Skeletal muscle satellite cell (primary cell): ENCODE measurements at regions not wholly inside any gene's neighbourhood (a gene's known extent, or its start where the extent isn't known, plus 50 kb on each side); places are given as distances from the start of the nearest gene placed in this dataset.

Experiments
- H3K27me3 ChIP-seq: 2 replicates; pipeline ENCODE4 v1.7.0; 2013; ENCODE audit warnings: low read length; ENCODE audit not compliant: control insufficient read depth, insufficient read depth
- H3K36me3 ChIP-seq: 2 replicates; pipeline ENCODE4 v1.7.0; 2013; ENCODE audit warnings: mild to moderate bottlenecking, control low read depth, low read length; ENCODE audit not compliant: insufficient read depth
- H3K4me1 ChIP-seq: 2 replicates; pipeline ENCODE4 v1.7.0; 2013; ENCODE audit warnings: low read length; ENCODE audit not compliant: control insufficient read depth, insufficient read depth
- H3K4me2 ChIP-seq: 2 replicates; pipeline ENCODE4 v1.7.0; 2013; ENCODE audit warnings: mild to moderate bottlenecking, low read length
- H3K4me3 ChIP-seq: 2 replicates; pipeline ENCODE4 v1.7.0; 2013; ENCODE audit warnings: low read length
- H3K9ac ChIP-seq: 2 replicates; pipeline ENCODE4 v1.7.0; 2013; ENCODE audit warnings: mild to moderate bottlenecking, low read depth, low read length, moderate library complexity
- H3K9me3 ChIP-seq: replicated peaks from 2 replicates; pipeline ENCODE4 v1.7.0; 2013; ENCODE audit warnings: mild to moderate bottlenecking, control low read depth, low read length

GRCh38 chr2:2512931-2513330 lies 181.9 kb upstream of the MYT1L start:
- H3K36me3 ChIP-seq: no peaks in the 10 kb centered on the region
- no peaks in the 10 kb centered on the region for H3K4me1 ChIP-seq
- no peaks in the 10 kb centered on the region for H3K9me3 ChIP-seq
- no peak overlapping the region for H3K9ac ChIP-seq
- no peak overlapping the region for H3K4me2 ChIP-seq
- no peaks in the 10 kb centered on the region for H3K27me3 ChIP-seq
- H3K4me3 ChIP-seq: no peak overlapping the region

DNA sequence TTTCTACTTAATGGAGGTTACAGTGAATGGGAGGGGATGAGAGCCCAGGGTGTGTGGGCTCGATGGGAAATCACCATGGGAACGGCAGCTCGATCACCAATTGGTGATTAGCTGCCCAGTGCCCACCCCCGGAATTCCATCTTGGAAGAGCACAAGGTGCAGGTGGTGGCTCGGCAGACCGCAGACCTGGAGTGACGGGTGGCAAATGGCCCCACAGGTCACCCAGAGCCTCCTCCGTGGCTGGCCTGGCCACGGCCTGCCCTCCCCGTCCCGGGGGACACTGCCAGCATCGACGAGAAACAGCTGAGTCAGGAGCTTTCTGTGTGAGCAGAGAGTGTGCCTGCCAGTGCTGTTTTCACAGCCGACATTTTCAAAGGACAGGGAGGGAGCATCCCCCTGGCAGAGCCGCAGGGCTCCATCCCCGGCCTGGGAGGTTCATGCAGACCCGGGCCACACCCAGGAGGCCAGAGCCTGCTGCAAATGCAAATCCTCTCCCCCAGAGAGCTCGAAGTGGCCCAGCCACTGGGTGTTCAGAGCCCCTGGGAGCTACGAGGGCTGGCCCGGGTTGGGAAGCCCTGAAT lies 176.4 kb upstream of the MYT1L start:
- H3K4me2 ChIP-seq: no peak overlapping the region
- no peak overlapping the region for H3K9ac ChIP-seq
- H3K4me3 ChIP-seq: no peak overlapping the region
- H3K9me3 ChIP-seq: peaks cover 3% of the 10 kb centered on the region
- H3K27me3 ChIP-seq: no peaks in the 10 kb centered on the region
- no peaks in the 10 kb centered on the region for H3K36me3 ChIP-seq
- H3K4me1 ChIP-seq: no peaks in the 10 kb centered on the region

- no peak overlapping the region for H3K4me3 ChIP-seq
- peaks cover 3% of the 10 kb centered on the region for H3K9me3 ChIP-seq
- no peak overlapping the region for H3K4me2 ChIP-seq
- no peak overlapping the region for H3K9ac ChIP-seq
- no peaks in the 10 kb centered on the region for H3K4me1 ChIP-seq
- H3K27me3 ChIP-seq: no peaks in the 10 kb centered on the region
- no peaks in the 10 kb centered on the region for H3K36me3 ChIP-seq
These were observed 175.5 kb upstream of the MYT1L start for GRCh38 chr2:2506536-2506935.

- no peak overlapping the region for H3K4me2 ChIP-seq
- no peak overlapping the region for H3K4me3 ChIP-seq
- H3K27me3 ChIP-seq: no peaks in the 10 kb centered on the region
- H3K9ac ChIP-seq: no peak overlapping the region
- peaks cover 3% of the 10 kb centered on the region for H3K9me3 ChIP-seq
- H3K4me1 ChIP-seq: no peaks in the 10 kb centered on the region
- H3K36me3 ChIP-seq: no peaks in the 10 kb centered on the region
These were observed 174.5 kb upstream of the MYT1L start for GRCh38 chr2:2505604-2506003.

DNA sequence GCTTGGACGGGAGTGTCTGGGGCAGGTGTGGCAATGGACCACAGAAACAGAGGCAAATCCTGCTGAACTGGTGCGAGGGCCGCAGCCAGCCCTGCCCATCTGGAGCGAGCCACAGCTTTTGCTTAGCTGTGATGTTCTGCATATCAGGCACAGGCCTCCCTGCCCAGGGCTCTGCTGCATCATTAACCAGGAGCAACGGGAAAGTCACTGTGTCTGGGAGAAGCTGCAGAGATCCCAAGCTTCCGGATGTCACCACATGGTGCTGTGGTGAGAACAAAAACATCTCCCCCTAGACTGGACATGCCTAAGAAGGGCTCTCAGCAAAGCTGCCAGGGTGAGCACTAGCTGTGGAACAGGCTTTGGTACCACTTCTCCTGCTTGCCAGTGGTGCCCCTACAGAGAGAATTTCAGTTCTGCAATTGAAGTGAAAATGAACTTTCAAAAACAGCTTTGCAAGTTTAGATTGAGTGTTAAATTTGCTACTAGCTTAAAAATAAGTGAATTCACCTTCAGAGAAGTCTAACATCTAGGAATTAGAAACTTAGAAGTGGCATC lies 172.9 kb upstream of the MYT1L start:
- Histone ChIP-seq H3K4me1 (no peaks in the 10 kb centered on the region), H3K27me3 (no peaks in the 10 kb centered on the region), H3K9me3 (peaks cover 3% of the 10 kb centered on the region), H3K36me3 (no peaks in the 10 kb centered on the region), H3K4me2 (no peak overlapping the region), H3K4me3 (no peak overlapping the region), H3K9ac (no peak overlapping the region)

DNA sequence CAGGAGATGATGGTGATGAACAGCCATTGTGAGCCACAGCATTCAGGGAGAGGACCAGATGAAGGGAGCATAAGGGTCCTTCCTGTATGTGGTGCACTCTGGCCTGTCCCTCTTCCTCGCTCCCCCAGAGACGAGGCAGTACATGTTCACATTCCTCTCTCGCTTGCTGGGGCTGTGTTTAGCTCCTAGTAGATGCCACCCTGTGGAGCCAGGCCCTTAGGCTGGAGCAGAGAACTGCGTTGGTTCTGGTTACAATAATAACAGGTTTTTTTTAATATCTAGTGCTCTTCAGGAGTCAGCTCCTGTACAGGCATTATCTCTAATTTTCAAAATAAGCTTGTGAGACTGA lies 171.1 kb upstream of the MYT1L start:
- H3K4me2 ChIP-seq: no peak overlapping the region
- H3K36me3 ChIP-seq: no peaks in the 10 kb centered on the region
- peaks cover 3% of the 10 kb centered on the region for H3K9me3 ChIP-seq
- no peak overlapping the region for H3K4me3 ChIP-seq
- H3K27me3 ChIP-seq: no peaks in the 10 kb centered on the region
- H3K9ac ChIP-seq: no peak overlapping the region
- no peaks in the 10 kb centered on the region for H3K4me1 ChIP-seq

- H3K4me1 ChIP-seq: no peaks in the 10 kb centered on the region
- H3K4me2 ChIP-seq: no peak overlapping the region
- no peak overlapping the region for H3K4me3 ChIP-seq
- peaks cover 3% of the 10 kb centered on the region for H3K9me3 ChIP-seq
- H3K9ac ChIP-seq: no peak overlapping the region
- no peaks in the 10 kb centered on the region for H3K36me3 ChIP-seq
- no peaks in the 10 kb centered on the region for H3K27me3 ChIP-seq
These were observed 170.6 kb upstream of the MYT1L start for GRCh38 chr2:2501454-2502200.

GRCh38 chr2:2495606-2496005 lies 164.5 kb upstream of the MYT1L start:
- Histone ChIP-seq H3K4me1 (no peaks in the 10 kb centered on the region), H3K9ac (no peak overlapping the region), H3K9me3 (no peaks in the 10 kb centered on the region), H3K27me3 (no peaks in the 10 kb centered on the region), H3K36me3 (no peaks in the 10 kb centered on the region), H3K4me3 (no peak overlapping the region), H3K4me2 (no peak overlapping the region)

DNA sequence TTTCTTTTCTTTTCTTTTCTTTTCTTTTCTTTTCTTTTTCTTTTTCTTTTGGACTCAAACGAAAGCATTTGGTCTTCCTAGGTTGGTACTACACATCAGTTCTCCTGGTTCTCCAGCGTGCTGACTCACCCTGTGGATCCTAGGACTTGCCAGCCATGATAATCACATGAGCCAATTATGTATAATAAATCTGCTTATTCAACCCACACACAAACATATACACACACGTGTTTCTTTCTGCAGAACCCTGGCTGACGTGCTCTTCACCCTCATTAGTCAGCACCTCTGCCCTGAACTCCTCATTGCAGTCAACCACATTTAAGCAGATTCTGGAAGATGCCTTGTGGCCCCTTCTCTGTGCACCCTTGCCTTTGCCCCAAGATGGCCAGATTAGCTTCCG lies 162.4 kb upstream of the MYT1L start:
- no peaks in the 10 kb centered on the region for H3K9me3 ChIP-seq
- no peak overlapping the region for H3K4me3 ChIP-seq
- H3K4me1 ChIP-seq: no peaks in the 10 kb centered on the region
- no peaks in the 10 kb centered on the region for H3K27me3 ChIP-seq
- no peaks in the 10 kb centered on the region for H3K36me3 ChIP-seq
- H3K9ac ChIP-seq: no peak overlapping the region
- H3K4me2 ChIP-seq: no peak overlapping the region

DNA sequence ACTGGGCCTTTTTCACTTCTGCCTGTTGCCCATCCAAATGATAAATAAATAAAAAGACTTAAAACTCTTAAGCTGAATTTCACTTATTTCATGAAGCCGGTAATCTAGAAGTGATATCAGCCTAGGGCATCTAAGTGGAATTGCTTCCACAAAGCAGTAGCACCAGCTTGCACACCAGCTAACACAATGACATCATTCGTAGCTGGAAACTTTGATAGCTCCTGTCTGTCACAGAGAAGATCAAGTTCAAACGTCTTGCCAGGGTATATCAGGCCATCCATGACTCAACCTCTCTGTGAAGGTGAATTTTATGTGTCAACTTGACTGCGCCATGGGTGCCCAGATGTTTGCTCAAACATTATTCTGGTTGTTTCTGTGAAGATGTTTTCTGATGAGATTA lies 161.7 kb upstream of the MYT1L start:
- H3K4me3 ChIP-seq: no peak overlapping the region
- no peaks in the 10 kb centered on the region for H3K9me3 ChIP-seq
- H3K36me3 ChIP-seq: no peaks in the 10 kb centered on the region
- H3K4me1 ChIP-seq: no peaks in the 10 kb centered on the region
- H3K27me3 ChIP-seq: no peaks in the 10 kb centered on the region
- no peak overlapping the region for H3K4me2 ChIP-seq
- no peak overlapping the region for H3K9ac ChIP-seq

- Histone ChIP-seq H3K27me3 (no peaks in the 10 kb centered on the region), H3K9ac (no peak overlapping the region), H3K4me1 (no peaks in the 10 kb centered on the region), H3K4me2 (no peak overlapping the region), H3K9me3 (no peaks in the 10 kb centered on the region), H3K36me3 (no peaks in the 10 kb centered on the region), H3K4me3 (no peak overlapping the region)
These were observed 160.9 kb upstream of the MYT1L start for GRCh38 chr2:2491964-2492363.

- H3K4me1 ChIP-seq: no peaks in the 10 kb centered on the region
- no peaks in the 10 kb centered on the region for H3K36me3 ChIP-seq
- H3K27me3 ChIP-seq: no peaks in the 10 kb centered on the region
- no peaks in the 10 kb centered on the region for H3K9me3 ChIP-seq
- H3K4me2 ChIP-seq: no peak overlapping the region
- no peak overlapping the region for H3K4me3 ChIP-seq
- no peak overlapping the region for H3K9ac ChIP-seq
These were observed 153.2 kb upstream of the MYT1L start for GRCh38 chr2:2484301-2484700.
